ENCODE measurements at regions not wholly inside any gene's neighbourhood (a gene's known extent, or its start where the extent isn't known, plus 50 kb on each side); places are given as distances from the start of the nearest gene placed in this dataset.

DNA sequence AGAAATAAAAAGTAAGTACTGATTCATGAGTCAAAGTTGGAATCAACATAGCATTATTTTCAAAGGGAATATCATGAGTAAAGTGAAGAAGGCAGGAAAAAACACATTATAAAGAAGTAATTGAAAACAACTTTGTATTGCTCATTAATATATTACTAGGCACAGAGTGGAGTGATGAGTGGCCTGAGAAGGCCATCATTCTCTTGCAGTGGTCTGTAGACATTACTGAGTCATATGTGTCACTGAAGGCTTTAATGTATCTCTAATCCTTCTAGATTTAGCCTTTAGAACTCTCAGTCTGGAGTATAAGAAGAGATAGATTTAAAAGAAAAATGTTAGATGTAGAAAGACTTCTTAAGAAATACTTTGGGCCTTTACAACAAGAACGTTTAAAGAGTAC, 881.4 kb downstream of the DNAH5 start:
- Histone ChIP-seq H3K27me3 (no peaks in the 10 kb centered on the region), H3K4me1 (no peaks in the 10 kb centered on the region), H3K36me3 (replicated peaks in 1 of 2; ENCODE audit: insufficient read depth in 1 of 2, low read depth in 2 of 2) (no peaks in the 10 kb centered on the region), H3K4me3 (no peak overlapping the region), H3K9me3 (no peaks in the 10 kb centered on the region), H3K27ac (no peak overlapping the region)
- 32 to 39% methylated on average over 1 of the region's 1 CpG for WGBS, 2 donors
- intact Hi-C loops (cut with DNase I), result no loop called here
- ATAC-seq, result no peak
- DNase-seq, result no peak
- TF ChIP-seq, protein P1, sequence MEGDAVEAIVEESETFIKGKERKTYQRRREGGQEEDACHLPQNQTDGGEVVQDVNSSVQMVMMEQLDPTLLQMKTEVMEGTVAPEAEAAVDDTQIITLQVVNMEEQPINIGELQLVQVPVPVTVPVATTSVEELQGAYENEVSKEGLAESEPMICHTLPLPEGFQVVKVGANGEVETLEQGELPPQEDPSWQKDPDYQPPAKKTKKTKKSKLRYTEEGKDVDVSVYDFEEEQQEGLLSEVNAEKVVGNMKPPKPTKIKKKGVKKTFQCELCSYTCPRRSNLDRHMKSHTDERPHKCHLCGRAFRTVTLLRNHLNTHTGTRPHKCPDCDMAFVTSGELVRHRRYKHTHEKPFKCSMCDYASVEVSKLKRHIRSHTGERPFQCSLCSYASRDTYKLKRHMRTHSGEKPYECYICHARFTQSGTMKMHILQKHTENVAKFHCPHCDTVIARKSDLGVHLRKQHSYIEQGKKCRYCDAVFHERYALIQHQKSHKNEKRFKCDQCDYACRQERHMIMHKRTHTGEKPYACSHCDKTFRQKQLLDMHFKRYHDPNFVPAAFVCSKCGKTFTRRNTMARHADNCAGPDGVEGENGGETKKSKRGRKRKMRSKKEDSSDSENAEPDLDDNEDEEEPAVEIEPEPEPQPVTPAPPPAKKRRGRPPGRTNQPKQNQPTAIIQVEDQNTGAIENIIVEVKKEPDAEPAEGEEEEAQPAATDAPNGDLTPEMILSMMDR (IDR thresholded peaks at IDR 0.05), result no peak
- TF ChIP-seq POLR2A (IDR thresholded peaks at IDR 0.05), result no peak

DNA sequence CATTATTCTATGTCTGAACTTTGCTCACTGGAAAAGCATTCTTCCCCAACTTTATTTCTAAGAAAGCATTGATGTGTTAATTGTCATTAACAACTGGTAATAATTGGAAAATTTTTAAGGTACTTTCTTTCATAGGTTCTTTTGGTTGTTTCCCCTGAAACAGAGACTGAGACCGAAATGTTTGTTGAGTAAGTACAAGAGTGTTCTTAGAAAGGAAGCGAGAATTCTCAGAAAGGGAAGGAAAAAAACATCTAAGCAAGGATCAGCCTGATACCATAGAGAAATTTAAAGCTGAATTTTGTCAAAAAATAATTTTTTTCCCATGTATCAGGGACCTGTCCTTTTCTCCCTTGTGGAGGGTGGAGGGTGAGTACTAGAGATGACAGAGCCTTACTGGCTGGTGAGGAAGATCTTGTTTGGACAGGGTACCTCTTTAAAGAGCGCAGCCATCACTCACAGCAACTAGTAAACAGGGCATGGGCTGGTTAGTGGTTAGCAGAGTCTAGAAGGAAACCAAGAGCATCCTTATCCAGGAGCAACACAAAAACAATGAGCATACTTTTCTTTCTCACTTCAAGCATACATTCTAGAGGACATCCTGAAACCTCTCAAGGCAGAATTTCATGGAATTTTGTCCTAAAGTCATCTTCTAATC, 898.5 kb downstream of the DNAH5 start:
- Histone ChIP-seq H3K9me3 (no peaks in the 10 kb centered on the region), H3K4me1 (no peaks in the 10 kb centered on the region), H3K36me3 (replicated peaks in 1 of 2; ENCODE audit: insufficient read depth in 1 of 2, low read depth in 2 of 2) (no peaks in the 10 kb centered on the region), H3K27ac (no peak overlapping the region), H3K27me3 (no peaks in the 10 kb centered on the region), H3K4me3 (no peak overlapping the region)
- DNase-seq (no peak), ATAC-seq (no peak)
- intact Hi-C loops (cut with DNase I), result no loop called here
- 55 to 68% methylated on average over 3 of the region's 3 CpGs for WGBS, 2 donors
- no peak for TF ChIP-seq POLR2A (IDR thresholded peaks at IDR 0.05)
- TF ChIP-seq, protein P1 (IDR thresholded peaks at IDR 0.05), result no peak

GRCh38 chr5:13034061-13034460, 910.4 kb downstream of the DNAH5 start:
- Histone ChIP-seq H3K9me3 (no peaks in the 10 kb centered on the region), H3K36me3 (replicated peaks in 1 of 2; ENCODE audit: insufficient read depth in 1 of 2, low read depth in 2 of 2) (no peaks in the 10 kb centered on the region), H3K4me1 (no peaks in the 10 kb centered on the region), H3K27ac (no peak overlapping the region), H3K27me3 (no peaks in the 10 kb centered on the region), H3K4me3 (no peak overlapping the region)
- no peak for ATAC-seq
- 36 to 47% methylated on average over 2 of the region's 2 CpGs for WGBS, 2 donors
- no peak for DNase-seq
- intact Hi-C loops (cut with DNase I), result no loop called here
- TF ChIP-seq POLR2A (IDR thresholded peaks at IDR 0.05), result no peak
- TF ChIP-seq, protein P1 (IDR thresholded peaks at IDR 0.05), result no peak

DNA sequence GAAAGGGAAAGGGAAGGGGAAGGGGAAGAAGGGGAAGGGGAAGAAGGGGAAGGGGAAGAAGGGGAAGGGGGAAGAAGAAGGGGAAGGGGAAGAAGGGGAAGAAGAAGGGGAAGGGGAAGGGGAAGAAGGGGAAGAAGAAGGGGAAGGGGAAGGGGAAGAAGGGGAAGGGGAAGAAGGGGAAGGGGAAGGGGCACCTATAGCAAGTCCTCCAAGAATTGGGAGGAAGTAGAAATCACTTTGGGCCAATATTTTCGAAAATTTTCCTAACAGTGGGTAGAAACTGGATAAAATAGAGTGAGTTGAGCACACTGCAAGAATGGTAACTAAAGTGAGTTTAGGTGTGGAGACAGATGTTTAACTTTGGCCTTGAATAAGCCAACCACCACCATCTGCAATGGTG, 915.3 kb downstream of the DNAH5 start:
- no peak for ATAC-seq
- no peak overlapping the region for H3K27ac ChIP-seq
- TF ChIP-seq POLR2A (IDR thresholded peaks at IDR 0.05), result no peak
- TF ChIP-seq, protein P1 (IDR thresholded peaks at IDR 0.05), result no peak
- DNase-seq, result no peak
- no peaks in the 10 kb centered on the region for H3K4me1 ChIP-seq
- no peaks in the 10 kb centered on the region for H3K27me3 ChIP-seq
- intact Hi-C loops (cut with DNase I), result no loop called here
- H3K9me3 ChIP-seq, result no peaks in the 10 kb centered on the region
- H3K4me3 ChIP-seq, result no peak overlapping the region
- H3K36me3 ChIP-seq (replicated peaks in 1 of 2; ENCODE audit: insufficient read depth in 1 of 2, low read depth in 2 of 2), result no peaks in the 10 kb centered on the region
- WGBS, 2 donors, result 31 to 34% methylated on average over 1 of the region's 1 CpG

DNA sequence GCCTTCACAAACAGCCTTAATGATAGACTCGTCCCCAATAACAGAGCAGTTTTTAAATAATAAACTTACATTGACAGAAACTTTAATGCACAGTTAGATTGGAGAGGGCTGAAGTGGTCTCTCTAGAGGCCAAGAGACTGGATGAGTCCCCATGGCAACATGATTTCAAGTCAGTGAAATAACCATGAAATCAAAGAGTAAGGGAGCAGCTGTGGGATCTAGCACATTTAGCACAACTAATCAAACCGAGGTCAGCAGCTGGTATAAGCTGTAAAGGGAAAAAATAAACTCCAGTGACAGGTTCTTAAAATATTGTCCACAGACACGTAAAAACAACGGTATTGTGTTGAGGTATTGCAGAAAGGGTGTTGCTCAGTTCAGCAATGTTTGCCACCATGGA, 916.6 kb downstream of the DNAH5 start:
- TF ChIP-seq, protein P1 (IDR thresholded peaks at IDR 0.05), result no peak
- TF ChIP-seq POLR2A (IDR thresholded peaks at IDR 0.05), result no peak

More for the DNA sequence above, 916.6 kb downstream of the DNAH5 start:
- no peak overlapping the region for H3K27ac ChIP-seq
- H3K9me3 ChIP-seq, result no peaks in the 10 kb centered on the region
- H3K36me3 ChIP-seq (replicated peaks in 1 of 2; ENCODE audit: insufficient read depth in 1 of 2, low read depth in 2 of 2), result no peaks in the 10 kb centered on the region
- ATAC-seq, result no peak
- 53 to 59% methylated on average over 4 of the region's 4 CpGs for WGBS, 2 donors
- H3K4me3 ChIP-seq, result no peak overlapping the region
- intact Hi-C loops (cut with DNase I), result no loop called here
- H3K4me1 ChIP-seq, result no peaks in the 10 kb centered on the region
- no peaks in the 10 kb centered on the region for H3K27me3 ChIP-seq
- DNase-seq, result no peak

Data from body of pancreas (tissue), 4 donors.